ENCODE measurements at regions not wholly inside any gene's neighbourhood (a gene's known extent, or its start where the extent isn't known, plus 50 kb on each side); places are given as distances from the start of the nearest gene placed in this dataset.
"Not testable (repeated sequence)": the region's sequence is repeated elsewhere in the genome, so short reads cannot be mapped to it uniquely, and the experiment has no call there.

DNA sequence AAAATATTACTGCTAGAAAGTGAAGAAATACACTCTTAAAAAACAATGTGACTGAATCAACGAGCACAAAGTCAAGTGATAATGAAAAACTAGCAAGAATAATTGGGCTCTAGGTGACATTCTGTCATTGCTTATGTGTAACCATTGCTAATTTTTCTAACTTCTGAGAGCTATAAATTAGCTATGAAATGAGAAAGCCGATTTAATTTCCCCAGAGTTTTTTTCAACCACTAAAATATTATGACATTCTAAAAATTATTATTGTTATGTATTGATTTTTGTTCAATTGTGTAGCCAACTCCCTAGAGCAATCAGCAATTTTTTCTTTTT is 458.6 kb upstream of the ATXN8OS start:
- no peak for DNase-seq

DNA sequence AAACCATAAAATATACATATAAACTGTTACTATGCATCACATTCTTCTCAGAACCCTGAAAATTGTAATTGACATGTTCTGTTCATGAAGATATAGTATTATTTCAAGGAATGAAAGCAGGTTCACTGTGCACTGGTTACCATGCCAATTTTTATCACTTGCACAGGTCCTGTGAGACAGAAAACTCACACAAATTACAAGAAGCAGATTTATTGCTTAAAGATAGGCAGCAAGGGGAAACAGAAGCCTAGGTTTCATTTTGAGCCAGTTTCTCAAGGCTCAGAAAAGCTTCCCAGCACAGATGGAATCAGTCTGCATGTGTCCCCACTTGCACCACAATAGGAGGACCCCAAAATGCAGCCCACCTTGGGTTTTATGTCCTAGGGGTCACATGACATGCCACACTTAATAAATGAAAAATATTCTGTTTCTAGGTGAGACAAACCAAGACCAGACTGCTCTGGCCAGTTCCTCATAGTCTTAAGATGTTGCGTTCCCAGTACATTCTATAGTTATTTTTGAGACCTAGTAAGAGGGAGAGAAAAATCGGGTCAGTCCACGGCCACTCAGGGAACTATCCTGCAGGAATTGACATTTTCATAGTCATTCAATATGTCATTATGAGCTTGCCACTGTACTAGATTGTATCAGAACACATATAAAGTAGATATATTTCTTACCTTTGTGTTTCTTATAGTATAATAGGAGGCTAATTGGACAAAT is 459.1 kb upstream of the ATXN8OS start:
- no peak for DNase-seq

GRCh38 chr13:69644447-69644846 is 463.2 kb upstream of the ATXN8OS start:
- DNase-seq, result no peak

DNA sequence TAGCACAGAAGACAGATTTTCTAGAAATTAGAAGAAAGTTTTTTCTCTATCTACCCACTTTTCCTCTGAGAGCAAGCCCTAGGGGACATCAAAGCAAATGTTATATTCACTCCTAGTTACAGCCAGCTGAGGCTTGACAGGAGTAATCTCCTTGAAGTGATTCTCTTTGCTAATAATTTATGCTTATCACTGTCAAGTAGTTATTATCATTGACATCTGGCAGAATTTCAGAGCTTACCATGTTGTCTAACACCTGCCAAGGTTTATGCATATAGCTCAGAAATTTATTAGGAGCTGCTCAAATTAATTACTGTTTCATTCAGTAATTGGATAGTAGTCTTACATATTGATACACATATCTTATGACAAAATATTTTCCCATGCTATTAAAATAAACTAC is 465.9 kb upstream of the ATXN8OS start:
- DNase-seq, result no peak

GRCh38 chr13:69633044-69633443 is 474.6 kb upstream of the ATXN8OS start:
- no peak for DNase-seq

DNA sequence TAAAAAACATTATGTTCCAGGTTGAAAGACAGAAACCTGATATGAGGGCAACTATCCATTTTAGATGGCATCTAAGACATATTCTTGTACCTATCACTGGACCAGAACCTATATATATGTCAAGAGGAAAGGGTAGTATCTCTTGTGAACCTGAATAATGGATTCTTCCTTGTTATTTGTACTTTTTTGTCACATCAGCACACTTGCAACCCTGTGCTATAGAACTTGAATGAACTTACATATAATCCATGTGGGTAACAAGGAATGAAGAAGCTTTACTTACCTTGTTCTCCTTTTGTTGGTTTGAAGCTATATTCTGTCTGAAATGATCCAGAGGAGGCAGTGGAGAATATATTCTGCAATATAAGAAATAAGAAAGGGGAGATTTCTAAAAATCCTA is 483.7 kb upstream of the ATXN8OS start:
- no peak for DNase-seq

GRCh38 chr13:69619651-69620050 is 488.0 kb upstream of the ATXN8OS start:
- no peak for DNase-seq

- no peak for DNase-seq
Observed at GRCh38 chr13:69618838-69619237, 488.8 kb upstream of the ATXN8OS start.

DNA sequence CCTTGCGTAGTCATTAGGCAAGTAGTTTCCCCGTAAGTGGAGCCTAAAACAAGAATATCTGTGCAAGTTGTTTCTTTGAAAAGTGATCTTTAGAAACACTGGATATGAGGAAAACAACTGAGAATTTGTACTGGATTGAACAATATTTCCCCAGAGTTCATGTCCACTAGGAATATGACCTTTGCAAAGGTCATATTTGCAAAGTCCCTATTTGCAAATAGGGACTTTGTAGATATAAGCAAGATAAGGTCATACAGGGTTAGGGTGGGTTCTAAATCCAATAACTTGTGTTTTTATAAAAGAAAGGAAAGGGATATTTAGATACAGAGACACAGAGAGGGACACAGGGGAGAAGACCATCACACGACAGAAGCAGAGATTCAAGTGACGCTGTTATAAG is 489.2 kb upstream of the ATXN8OS start:
- no peak for DNase-seq

GRCh38 chr13:69617587-69617986 is 490.0 kb upstream of the ATXN8OS start:
- no peak for DNase-seq

DNA sequence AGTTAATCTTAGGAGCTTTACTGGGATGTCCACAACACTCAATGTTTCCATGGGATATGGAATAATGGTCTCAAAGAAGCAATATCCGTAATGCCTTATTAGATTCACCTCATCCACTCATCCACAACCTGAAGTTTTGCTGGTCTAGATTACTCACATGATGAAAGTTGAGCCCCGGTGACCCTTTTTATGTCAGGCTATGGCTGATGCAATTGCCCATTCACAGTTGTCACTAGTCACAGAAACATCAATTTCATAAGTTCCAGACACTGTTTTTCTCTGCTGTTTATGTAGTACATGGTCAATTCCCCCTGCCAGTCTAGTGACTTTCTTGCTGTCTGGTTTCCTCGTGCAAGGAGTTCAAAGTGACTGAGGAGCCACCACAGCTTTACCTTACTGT is 491.2 kb upstream of the ATXN8OS start:
- no peak for DNase-seq

GRCh38 chr13:69615055-69615454 is 492.6 kb upstream of the ATXN8OS start:
- DNase-seq, result not testable (repeated sequence)

DNA sequence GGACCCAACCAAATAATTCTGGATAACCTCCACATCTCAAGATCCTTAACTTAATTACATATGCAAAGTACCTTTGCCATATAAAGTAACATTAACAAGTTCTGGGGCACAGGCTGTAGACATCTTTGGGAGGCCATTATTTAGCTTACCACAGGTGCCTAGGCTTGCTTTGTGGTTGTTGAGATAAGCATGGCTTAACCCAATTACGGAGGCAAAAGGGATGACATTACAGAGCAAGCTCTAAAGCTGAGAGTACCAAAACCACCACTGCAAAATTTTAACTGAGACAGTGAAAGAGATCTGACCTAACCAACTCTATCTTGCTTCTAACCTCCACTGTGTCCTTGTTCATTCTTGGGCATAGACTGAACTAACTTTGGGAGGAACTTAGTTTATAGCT is 502.9 kb upstream of the ATXN8OS start:
- DNase-seq, result no peak

DNA sequence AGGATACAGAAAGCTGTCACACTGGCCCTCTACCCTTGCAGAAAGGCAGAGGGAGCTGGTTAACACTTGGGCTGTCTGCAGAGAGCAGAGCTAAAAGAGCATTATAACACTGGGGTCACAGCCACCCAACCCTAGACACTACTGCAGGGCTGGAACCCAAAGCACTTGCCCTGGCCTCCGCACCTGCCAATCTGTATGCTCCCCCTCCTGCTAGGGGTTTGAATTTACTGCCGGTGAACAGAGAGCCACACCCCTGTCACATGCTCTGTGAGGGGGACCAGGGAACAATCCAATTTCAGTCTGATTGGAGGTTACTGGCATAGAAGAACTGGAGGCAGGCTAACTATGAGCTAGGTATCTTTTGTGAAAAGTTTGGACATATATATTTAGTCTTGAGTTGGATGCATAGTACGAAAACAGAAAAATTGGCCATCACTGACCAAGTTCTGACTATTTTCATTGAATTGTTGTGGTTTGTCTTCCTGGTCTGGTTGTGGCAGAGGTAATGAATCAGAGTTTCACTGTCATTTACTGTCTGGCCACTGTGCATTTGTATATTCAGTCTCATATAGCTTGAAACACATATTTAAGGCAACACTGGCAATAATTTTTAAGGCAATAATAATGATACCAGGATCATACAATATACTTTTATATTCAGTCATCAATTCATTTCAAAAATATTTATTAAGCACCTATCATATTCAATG is 504.3 kb upstream of the ATXN8OS start:
- no peak for DNase-seq

DNA sequence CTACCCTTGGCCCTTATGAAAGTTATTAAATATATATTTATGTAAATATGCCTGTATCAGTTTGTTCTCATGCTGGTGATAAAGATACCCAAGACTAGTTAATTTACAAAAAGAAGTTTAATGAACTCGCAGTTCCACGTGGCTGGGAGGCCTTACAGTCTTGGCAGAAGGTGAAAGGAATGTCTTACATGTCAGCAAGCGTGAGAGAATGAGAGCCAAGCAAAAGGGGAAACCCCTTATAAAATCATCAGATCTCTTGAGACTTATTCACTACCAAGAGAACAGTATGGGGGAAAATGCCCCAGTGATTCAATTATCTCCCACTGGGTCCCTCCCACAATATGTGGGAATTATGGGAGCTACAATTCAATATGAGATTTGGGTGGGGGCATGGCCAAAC is 506.0 kb upstream of the ATXN8OS start:
- DNase-seq, result no peak

DNA sequence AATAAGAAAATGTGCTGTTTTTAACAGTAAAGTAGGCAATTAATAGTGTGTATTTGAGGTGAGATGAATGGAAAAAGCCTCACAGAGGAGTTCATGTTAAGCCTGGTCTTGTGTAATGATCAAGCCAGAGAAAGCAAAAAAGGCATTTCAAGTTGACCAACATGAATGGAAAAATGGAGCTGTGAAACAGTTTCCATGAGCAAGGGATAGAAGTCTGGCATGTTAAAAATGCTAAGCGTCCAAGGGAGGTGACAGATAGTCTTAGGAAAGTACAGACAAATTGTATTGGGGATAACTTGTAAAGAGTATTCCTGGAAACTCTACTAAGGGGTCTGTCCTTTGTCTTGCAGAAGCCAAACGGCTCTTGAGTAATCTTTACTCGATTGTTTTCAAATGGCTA is 506.8 kb upstream of the ATXN8OS start:
- DNase-seq, result no peak

GRCh38 chr13:69597088-69597487 is 510.5 kb upstream of the ATXN8OS start:
- no peak for DNase-seq

- no peak for DNase-seq
Observed at GRCh38 chr13:69595181-69595580, 512.4 kb upstream of the ATXN8OS start.

DNA sequence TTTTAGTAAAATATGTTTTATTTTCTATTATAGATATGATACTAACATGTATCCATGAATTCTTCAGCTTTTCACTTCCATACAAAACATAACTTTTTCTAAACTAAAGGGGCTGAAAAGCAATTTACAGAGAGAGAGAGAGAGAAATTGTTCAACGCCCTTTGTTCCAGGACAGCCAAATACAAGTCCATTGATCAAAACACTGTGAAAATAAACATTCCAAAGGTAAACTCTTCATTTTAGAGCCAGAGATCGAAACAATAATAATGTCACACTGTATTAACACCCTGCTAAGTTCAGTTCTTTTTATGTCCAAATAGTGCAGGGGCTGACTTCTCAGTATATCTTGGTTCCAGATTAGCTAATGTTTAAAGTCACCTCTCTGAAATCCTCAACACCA is 516.2 kb upstream of the ATXN8OS start:
- no peak for DNase-seq

DNA sequence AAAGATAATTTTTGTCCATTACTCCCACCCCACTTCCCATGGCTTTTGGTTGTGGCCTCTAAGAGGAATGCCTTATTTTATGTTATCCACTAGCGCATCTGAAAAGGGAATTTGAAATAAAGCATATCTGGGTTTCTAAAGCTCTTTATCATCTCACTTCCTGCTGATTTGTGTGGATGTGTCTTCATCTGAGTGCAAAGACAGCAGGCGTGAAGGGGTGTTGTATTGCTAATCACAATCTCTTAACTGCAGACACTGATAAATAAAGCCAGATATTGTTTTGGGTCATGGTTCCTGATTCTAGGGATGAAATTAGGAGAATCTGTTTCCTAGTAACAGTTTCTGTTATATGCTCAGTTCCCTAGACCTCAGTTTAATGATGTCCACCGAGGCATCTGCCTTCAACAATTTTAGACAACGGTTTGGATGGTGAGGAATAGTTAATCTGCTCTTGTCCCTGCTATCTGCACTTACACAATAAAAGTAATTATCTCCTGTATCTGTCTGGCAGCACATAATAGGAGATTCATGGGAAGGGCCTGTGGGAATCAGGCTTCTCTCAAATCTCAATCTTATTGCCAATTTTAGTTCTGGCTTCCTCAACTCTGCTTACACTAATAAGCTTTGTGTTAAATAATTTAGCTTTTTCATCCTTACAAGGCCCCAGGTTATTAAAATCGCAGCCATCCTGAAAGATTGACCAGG is 517.9 kb upstream of the ATXN8OS start:
- DNase-seq, result no peak

DNA sequence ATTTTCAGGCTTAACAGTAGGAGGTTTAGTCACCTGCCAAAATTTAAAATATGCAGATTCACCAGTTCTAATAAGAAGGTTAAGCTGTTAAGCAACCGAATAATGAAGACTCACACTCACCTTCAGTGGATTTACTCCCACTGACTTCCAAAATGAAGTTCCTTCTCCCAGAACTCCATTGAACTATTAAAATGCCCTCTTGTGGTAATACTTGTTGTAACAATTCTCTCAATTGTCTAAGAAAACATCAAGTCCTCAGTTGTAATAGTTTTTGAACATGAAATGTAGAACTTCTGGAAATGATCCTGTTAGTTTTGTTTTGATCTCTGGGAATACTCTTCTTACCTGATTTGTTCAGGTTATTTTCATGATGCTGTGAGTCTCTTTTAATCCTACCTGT is 522.0 kb upstream of the ATXN8OS start:
- no peak for DNase-seq

GRCh38 chr13:69580255-69580654 is 527.4 kb upstream of the ATXN8OS start:
- DNase-seq, result peak; percentile 44

DNA sequence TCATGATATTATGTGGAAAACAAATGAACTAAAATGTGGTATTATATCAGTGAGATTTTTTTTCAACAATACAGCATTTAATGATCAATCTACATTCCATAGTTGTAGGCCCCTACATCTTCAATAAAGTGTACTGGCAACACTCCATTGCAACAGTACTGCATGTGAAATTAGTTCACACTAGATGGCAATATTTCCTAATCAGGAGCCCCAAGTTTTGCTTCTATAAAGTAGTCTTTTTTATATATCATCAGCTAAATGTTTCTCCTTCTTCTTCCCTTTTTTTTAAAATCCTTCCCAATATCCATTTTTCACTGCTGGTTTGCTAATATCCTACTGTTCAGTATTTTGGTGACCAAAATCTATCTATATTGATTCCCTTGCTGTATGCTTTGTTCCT is 528.3 kb upstream of the ATXN8OS start:
- DNase-seq, result peak; percentile 24

GRCh38 chr13:69571606-69572323 is 535.9 kb upstream of the ATXN8OS start:
- no peak for DNase-seq
